GM23338 (cell line): ENCODE measurements at regions not wholly inside any gene's neighbourhood (a gene's known extent, or its start where the extent isn't known, plus 50 kb on each side); places are given as distances from the start of the nearest gene placed in this dataset.
A peak's percentile ranks its signal among the peaks of the same experiment; 100 is the strongest.

Experiments
- ATAC-seq: fragments of 200-7000 bp; cut with Tn5 transposase; 3 replicates; pipeline ENCODE4 v1.9.1; 2020
- DNase-seq: peaks from one replicate; pipeline ENCODE4 v3.0.0-alpha.2; 2015; ENCODE audit warnings: low spot score
- H2AFZ ChIP-seq: fragments of 200-600 bp; sonication (generic); 2 replicates; pipeline ENCODE4 v1.8.0; 2016; ENCODE audit warnings: antibody characterized with exemption, mild to moderate bottlenecking, moderate library complexity
- H3F3A ChIP-seq: fragments of 200-600 bp; sonication (generic); replicated peaks from 2 replicates; pipeline ENCODE4 v1.8.0; 2017; ENCODE audit warnings: antibody characterized with exemption, mixed run types, low read depth
- H3K27ac ChIP-seq: fragments of 200-600 bp; sonication (generic); 2 replicates; pipeline ENCODE4 v1.6.1; 2016; ENCODE audit warnings: low read depth
- H3K27me3 ChIP-seq: fragments of 200-600 bp; sonication (generic); 2 replicates; pipeline ENCODE4 v1.8.0; 2016; ENCODE audit warnings: mild to moderate bottlenecking, mixed run types, moderate library complexity; ENCODE audit not compliant: insufficient read depth
- H3K36me3 ChIP-seq: fragments of 200-600 bp; sonication (generic); 2 replicates; pipeline ENCODE4 v1.8.0; 2016; ENCODE audit warnings: mild to moderate bottlenecking; ENCODE audit not compliant: insufficient read depth
- H3K4me1 ChIP-seq: fragments of 200-600 bp; sonication (generic); 2 replicates; pipeline ENCODE4 v1.8.0; 2016; ENCODE audit warnings: mild to moderate bottlenecking, moderate library complexity; ENCODE audit not compliant: insufficient read depth
- H3K4me2 ChIP-seq: fragments of 200-600 bp; sonication (generic); 2 replicates; pipeline ENCODE4 v1.7.1; 2017; ENCODE audit warnings: mixed run types
- H3K4me3 ChIP-seq: fragments of 200-600 bp; sonication (generic); 2 replicates; pipeline ENCODE4 v1.6.1; 2016; ENCODE audit warnings: mixed run types
- H3K79me2 ChIP-seq: fragments of 200-600 bp; sonication (generic); replicated peaks from 2 replicates; pipeline ENCODE4 v1.8.0; 2017; ENCODE audit warnings: mild to moderate bottlenecking; ENCODE audit not compliant: insufficient read depth
- H3K9me2 ChIP-seq: fragments of 200-600 bp; sonication (generic); 2 replicates; pipeline ENCODE4 v1.8.0; 2017; ENCODE audit not compliant: insufficient read depth
- H4K20me1 ChIP-seq: fragments of 200-600 bp; sonication (generic); replicated peaks from 2 replicates; pipeline ENCODE4 v1.8.0; 2017; ENCODE audit warnings: mild to moderate bottlenecking; ENCODE audit not compliant: insufficient read depth
- H3K27ac Mint-ChIP-seq: 2 replicates; pipeline ENCODE4 v1.8.0; 2020; ENCODE audit warnings: inconsistent platforms, mild to moderate bottlenecking, moderate library complexity, mixed read lengths
- H3K27me3 Mint-ChIP-seq: 3 replicates; pipeline ENCODE4 v1.8.0; 2022; ENCODE audit warnings: low read depth, mild to moderate bottlenecking, moderate library complexity, mixed read lengths, inconsistent platforms; ENCODE audit not compliant: insufficient read depth, poor library complexity
- H3K36me3 Mint-ChIP-seq: 3 replicates; pipeline ENCODE4 v1.8.0; 2021; ENCODE audit warnings: low read depth, mild to moderate bottlenecking, inconsistent platforms, moderate library complexity, mixed read lengths
- H3K4me1 Mint-ChIP-seq: 3 replicates; pipeline ENCODE4 v1.8.0; 2020; ENCODE audit warnings: mild to moderate bottlenecking, inconsistent platforms, mixed read lengths
- H3K4me3 Mint-ChIP-seq: 3 replicates; pipeline ENCODE4 v1.8.0; 2021; ENCODE audit warnings: moderate library complexity, mild to moderate bottlenecking, inconsistent platforms, mixed read lengths
- H3K9me3 Mint-ChIP-seq: 3 replicates; pipeline ENCODE4 v1.8.0; 2020; ENCODE audit warnings: moderate library complexity, mild to moderate bottlenecking, inconsistent platforms, mixed read lengths
- CREB1 ChIP-seq: fragments of 250-450 bp; sonication (Bioruptor Pico); IDR thresholded peaks from 2 replicates; pipeline ENCODE4 v1.5.0; 2020; ENCODE audit warnings: low read depth, mild to moderate bottlenecking, moderate library complexity
- EZH2 ChIP-seq: fragments of 200-600 bp; sonication (generic); IDR thresholded peaks from one replicate; pipeline ENCODE4 v1.8.0; 2017; ENCODE audit warnings: antibody characterized with exemption, mild to moderate bottlenecking, low read depth; ENCODE audit not compliant: unreplicated experiment
- EZH2phosphoT487 ChIP-seq: fragments of 200-600 bp; sonication (generic); IDR thresholded peaks from one replicate; pipeline ENCODE4 v1.8.1; 2018; ENCODE audit warnings: antibody characterized with exemption; ENCODE audit not compliant: unreplicated experiment
- NANOG ChIP-seq: IDR thresholded peaks from 2 replicates; pipeline ENCODE4 v1.6.1; 2016; ENCODE audit warnings: antibody characterized with exemption, borderline replicate concordance
- STAT1 ChIP-seq: IDR thresholded peaks from one replicate; pipeline ENCODE4 v1.6.1; 2016; ENCODE audit warnings: antibody characterized with exemption; ENCODE audit not compliant: unreplicated experiment
- ZNF114 ChIP-seq: fragments of 250-450 bp; sonication (Bioruptor Pico); IDR thresholded peaks from 2 replicates; pipeline ENCODE4 v1.5.0; 2020; ENCODE audit warnings: mild to moderate bottlenecking, moderate library complexity
- ZNF331 ChIP-seq: fragments of 250-450 bp; sonication (Bioruptor Pico); IDR thresholded peaks from 2 replicates; pipeline ENCODE4 v1.5.0; 2020; ENCODE audit warnings: low read depth, mild to moderate bottlenecking, moderate library complexity
- TF ChIP-seq, protein P1 (sequence below): IDR thresholded peaks from 2 replicates; pipeline ENCODE4 v1.6.1; 2016; ENCODE audit warnings: antibody characterized with exemption
- TF ChIP-seq, protein P2 (sequence below): IDR thresholded peaks from one replicate; pipeline ENCODE4 v1.6.1; 2018; ENCODE audit warnings: antibody characterized with exemption; ENCODE audit not compliant: unreplicated experiment

DNA sequence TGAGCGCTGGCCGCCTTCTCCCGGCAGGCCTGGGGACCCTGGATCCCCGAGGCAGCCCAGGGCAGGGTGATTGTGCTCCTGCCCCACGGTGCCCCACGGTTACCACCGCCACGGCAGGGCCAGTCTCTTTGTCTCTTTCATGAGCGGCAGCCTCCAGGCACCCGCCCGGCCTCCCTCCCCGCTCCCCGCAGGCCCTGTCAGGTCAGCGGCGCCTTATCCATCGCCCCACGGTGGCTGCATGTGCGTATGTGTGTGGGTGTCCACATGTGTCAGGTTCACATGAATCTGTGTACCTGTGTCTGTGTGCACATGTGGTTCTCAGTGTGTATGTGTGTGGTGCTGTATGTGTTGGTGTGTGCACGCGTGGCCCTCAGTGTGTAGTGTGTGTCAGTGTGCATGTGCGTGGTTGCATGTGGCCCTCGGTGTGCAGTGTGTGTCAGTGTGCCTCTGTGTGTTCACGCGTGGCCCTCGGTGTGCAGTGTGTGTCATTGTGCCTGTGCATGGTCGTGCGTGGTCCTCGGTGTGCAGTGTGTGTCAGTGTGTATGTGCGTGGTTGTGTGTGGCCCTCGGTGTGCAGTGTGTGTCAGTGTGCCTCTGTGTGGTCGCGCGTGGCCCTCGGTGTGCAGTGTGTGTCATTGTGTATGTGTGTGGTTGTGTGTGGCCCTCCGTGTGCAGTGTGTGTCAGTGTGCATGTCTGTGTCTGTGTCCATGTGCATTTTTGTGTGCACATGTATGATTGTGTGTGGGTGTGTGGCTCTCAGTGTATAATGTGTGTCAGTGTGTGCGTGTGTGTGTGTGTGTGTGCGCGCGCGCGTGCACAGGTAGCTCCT, 239.2 kb upstream of the GSE1 start:
- DNase-seq (no peak), ATAC-seq (no peak)
- Histone ChIP-seq H3K79me2 (no peaks in the 10 kb centered on the region), H4K20me1 (no peaks in the 10 kb centered on the region; the same call in 1 of the 2 replicates), H3K4me2 (no peak overlapping the region), H3K36me3 (no peaks in the 10 kb centered on the region), H3K4me1 (no peaks in the 10 kb centered on the region; the same call in 1 of the 2 replicates), H3K27me3 (no peaks in the 10 kb centered on the region), H2AFZ (no peak overlapping the region), H3K4me3 (no peak overlapping the region), H3K27ac (no peak overlapping the region), H3K9me2 (no peaks in the 10 kb centered on the region), H3F3A (no peaks in the 10 kb centered on the region)
- no peaks in the 10 kb centered on the region for H3K36me3 Mint-ChIP-seq
- peaks cover 13% of the 10 kb centered on the region for H3K4me1 Mint-ChIP-seq
- no peak overlapping the region for H3K4me3 Mint-ChIP-seq
- peaks cover 16% of the 10 kb centered on the region for H3K27me3 Mint-ChIP-seq
- TF ChIP-seq CREB1, result no peak
- no peak for TF ChIP-seq ZNF331 (CRISPR knock-in tag)
- no peaks in the 10 kb centered on the region for H3K9me3 Mint-ChIP-seq
- H3K27ac Mint-ChIP-seq, result 0 out of 2 replicates have a peak overlapping the region, but pooled peaks have one; percentile 8

DNA sequence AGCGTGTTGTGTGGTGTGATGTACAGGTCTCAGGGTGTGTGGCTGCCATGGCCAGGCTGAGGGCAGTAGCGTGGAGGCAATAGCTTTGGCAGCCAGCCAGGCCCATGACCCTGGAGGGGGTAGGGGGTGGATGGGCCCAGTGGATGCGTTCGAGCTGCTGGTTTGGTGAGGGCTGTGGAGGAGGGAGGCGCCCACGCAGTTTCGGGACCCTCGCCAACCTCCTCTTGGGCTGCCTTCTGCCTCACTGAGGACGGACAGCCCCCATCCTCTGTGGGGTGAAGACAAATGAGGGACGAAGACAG, 238.6 kb upstream of the GSE1 start:
- no peak overlapping the region for H3K27ac Mint-ChIP-seq
- H3K36me3 ChIP-seq, result no peaks in the 10 kb centered on the region
- H3F3A ChIP-seq, result no peaks in the 10 kb centered on the region
- no peaks in the 10 kb centered on the region for H3K9me2 ChIP-seq
- H3K4me1 ChIP-seq, result no peaks in the 10 kb centered on the region; the same call in 1 of the 2 replicates
- DNase-seq (no peak), ATAC-seq (no peak)
- H3K4me2 ChIP-seq, result no peak overlapping the region
- no peaks in the 10 kb centered on the region for H3K36me3 Mint-ChIP-seq
- H3K4me1 Mint-ChIP-seq, result peaks cover 13% of the 10 kb centered on the region
- H3K9me3 Mint-ChIP-seq, result no peaks in the 10 kb centered on the region
- no peak overlapping the region for H3K4me3 Mint-ChIP-seq
- no peaks in the 10 kb centered on the region for H3K27me3 ChIP-seq
- no peak for TF ChIP-seq EZH2
- TF ChIP-seq, protein P1, sequence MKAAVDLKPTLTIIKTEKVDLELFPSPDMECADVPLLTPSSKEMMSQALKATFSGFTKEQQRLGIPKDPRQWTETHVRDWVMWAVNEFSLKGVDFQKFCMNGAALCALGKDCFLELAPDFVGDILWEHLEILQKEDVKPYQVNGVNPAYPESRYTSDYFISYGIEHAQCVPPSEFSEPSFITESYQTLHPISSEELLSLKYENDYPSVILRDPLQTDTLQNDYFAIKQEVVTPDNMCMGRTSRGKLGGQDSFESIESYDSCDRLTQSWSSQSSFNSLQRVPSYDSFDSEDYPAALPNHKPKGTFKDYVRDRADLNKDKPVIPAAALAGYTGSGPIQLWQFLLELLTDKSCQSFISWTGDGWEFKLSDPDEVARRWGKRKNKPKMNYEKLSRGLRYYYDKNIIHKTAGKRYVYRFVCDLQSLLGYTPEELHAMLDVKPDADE, result no peak
- no peak for TF ChIP-seq NANOG
- TF ChIP-seq EZH2phosphoT487, result no peak
- TF ChIP-seq ZNF331 (CRISPR knock-in tag), result no peak
- TF ChIP-seq CREB1, result no peak
- no peak for TF ChIP-seq ZNF114 (CRISPR knock-in tag)
- H3K27ac ChIP-seq, result no peak overlapping the region
- no peaks in the 10 kb centered on the region for H3K79me2 ChIP-seq
- no peaks in the 10 kb centered on the region; the same call in 1 of the 2 replicates for H4K20me1 ChIP-seq
- H3K27me3 Mint-ChIP-seq, result peaks cover 16% of the 10 kb centered on the region
- no peak overlapping the region for H3K4me3 ChIP-seq
- no peak overlapping the region for H2AFZ ChIP-seq

DNA sequence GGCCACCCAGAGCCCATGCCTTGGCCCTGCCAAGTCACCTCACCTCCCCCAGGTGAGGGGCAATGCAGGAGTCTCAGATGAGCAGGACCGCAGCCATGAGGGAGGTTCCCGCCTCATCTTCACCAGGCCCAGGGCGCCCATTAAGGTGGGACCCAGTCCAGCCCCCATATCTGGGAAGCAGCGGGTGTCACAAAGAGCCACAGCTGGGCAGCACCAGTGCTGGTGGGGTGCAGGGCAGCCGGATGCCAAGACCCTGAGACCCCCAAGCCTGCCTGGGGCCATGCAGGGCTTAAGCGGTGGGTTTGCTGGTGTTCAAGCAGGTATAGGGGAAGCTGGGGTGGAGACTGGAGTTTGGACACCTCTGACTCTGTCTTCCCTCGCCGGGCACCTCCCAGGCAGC, 237.8 kb upstream of the GSE1 start:
- H3K79me2 ChIP-seq, result no peaks in the 10 kb centered on the region
- H2AFZ ChIP-seq, result no peak overlapping the region
- no peaks in the 10 kb centered on the region for H3K27me3 ChIP-seq
- H3K27me3 Mint-ChIP-seq, result peaks cover 14% of the 10 kb centered on the region
- H3K36me3 ChIP-seq, result no peaks in the 10 kb centered on the region
- ATAC-seq (no peak), DNase-seq (no peak)
- peaks cover 10% of the 10 kb centered on the region for H3K4me1 Mint-ChIP-seq
- no peaks in the 10 kb centered on the region for H3F3A ChIP-seq
- no peaks in the 10 kb centered on the region for H3K36me3 Mint-ChIP-seq
- H3K9me2 ChIP-seq, result no peaks in the 10 kb centered on the region
- no peak overlapping the region for H3K27ac ChIP-seq
- no peaks in the 10 kb centered on the region for H3K9me3 Mint-ChIP-seq
- no peak overlapping the region for H3K4me3 ChIP-seq
- no peak overlapping the region for H3K4me2 ChIP-seq
- no peaks in the 10 kb centered on the region; the same call in 1 of the 2 replicates for H3K4me1 ChIP-seq
- H3K4me3 Mint-ChIP-seq, result no peak overlapping the region
- H3K27ac Mint-ChIP-seq, result no peak overlapping the region
- H4K20me1 ChIP-seq, result no peaks in the 10 kb centered on the region; the same call in 1 of the 2 replicates
- TF ChIP-seq ZNF114 (CRISPR knock-in tag), result no peak
- TF ChIP-seq, protein P2, sequence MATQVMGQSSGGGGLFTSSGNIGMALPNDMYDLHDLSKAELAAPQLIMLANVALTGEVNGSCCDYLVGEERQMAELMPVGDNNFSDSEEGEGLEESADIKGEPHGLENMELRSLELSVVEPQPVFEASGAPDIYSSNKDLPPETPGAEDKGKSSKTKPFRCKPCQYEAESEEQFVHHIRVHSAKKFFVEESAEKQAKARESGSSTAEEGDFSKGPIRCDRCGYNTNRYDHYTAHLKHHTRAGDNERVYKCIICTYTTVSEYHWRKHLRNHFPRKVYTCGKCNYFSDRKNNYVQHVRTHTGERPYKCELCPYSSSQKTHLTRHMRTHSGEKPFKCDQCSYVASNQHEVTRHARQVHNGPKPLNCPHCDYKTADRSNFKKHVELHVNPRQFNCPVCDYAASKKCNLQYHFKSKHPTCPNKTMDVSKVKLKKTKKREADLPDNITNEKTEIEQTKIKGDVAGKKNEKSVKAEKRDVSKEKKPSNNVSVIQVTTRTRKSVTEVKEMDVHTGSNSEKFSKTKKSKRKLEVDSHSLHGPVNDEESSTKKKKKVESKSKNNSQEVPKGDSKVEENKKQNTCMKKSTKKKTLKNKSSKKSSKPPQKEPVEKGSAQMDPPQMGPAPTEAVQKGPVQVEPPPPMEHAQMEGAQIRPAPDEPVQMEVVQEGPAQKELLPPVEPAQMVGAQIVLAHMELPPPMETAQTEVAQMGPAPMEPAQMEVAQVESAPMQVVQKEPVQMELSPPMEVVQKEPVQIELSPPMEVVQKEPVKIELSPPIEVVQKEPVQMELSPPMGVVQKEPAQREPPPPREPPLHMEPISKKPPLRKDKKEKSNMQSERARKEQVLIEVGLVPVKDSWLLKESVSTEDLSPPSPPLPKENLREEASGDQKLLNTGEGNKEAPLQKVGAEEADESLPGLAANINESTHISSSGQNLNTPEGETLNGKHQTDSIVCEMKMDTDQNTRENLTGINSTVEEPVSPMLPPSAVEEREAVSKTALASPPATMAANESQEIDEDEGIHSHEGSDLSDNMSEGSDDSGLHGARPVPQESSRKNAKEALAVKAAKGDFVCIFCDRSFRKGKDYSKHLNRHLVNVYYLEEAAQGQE, result no peak
- no peak for TF ChIP-seq CREB1
- TF ChIP-seq, protein P1, result no peak
- no peak for TF ChIP-seq EZH2
- TF ChIP-seq STAT1, result no peak
